Liver (tissue), 3 donors: ENCODE measurements at regions not wholly inside any gene's neighbourhood (a gene's known extent, or its start where the extent isn't known, plus 50 kb on each side); places are given as distances from the start of the nearest gene placed in this dataset.

ENCODE experiments used
- JUND ChIP-seq, 2 donors: IDR thresholded peaks; 2 replicates each; pipeline ENCODE4 v1.6.1; 2016; ENCODE audit warnings: antibody characterized with exemption in 2 of 2
- TF ChIP-seq, protein P1 (sequence below): fragments of 150-350 bp; IDR thresholded peaks from 2 replicates; pipeline ENCODE4 v1.5.1; 2017; ENCODE audit warnings: improper control_type of control experiment, low read depth, low read length; ENCODE audit not compliant: missing input control
- donor health status: healthy.
- donor health status: healthy.

DNA sequence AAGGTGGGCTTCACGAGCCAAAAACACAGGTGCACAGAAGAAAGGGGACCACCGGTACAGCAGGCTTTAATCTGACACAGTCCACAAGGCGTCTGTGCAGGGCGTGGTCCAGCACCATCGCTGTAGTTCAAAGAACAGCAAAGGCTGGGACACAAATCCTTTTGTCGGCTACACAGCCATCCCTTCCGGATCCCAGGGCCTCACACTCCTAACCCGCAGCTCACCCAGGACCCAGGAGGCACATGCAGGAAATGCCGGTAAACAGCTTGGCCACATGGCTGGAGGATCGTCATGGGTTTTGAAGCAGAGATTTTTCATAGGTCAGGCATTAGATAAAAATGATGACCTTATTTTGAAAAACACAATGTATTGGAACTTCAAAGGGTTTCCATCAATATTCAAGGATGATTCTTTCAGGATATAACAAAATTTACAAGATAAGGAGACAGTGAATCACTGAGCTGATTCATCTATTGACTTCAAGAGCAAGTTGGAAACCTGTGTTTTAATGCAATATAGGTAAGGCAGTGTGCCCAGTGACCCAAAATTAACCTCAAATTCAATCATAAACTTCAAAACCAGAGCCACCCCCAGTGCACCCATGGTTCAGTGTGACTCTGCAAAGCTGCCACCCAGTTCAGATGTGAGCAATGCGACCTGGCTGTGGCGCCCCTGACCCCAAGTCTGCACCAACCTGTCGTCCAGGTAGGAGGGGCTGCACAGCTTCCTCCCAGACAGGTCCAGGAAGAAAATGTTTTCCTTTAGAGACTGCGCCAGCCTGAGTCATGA is 74.4 kb downstream of the TMEM18 start:
- TF ChIP-seq, protein P1, sequence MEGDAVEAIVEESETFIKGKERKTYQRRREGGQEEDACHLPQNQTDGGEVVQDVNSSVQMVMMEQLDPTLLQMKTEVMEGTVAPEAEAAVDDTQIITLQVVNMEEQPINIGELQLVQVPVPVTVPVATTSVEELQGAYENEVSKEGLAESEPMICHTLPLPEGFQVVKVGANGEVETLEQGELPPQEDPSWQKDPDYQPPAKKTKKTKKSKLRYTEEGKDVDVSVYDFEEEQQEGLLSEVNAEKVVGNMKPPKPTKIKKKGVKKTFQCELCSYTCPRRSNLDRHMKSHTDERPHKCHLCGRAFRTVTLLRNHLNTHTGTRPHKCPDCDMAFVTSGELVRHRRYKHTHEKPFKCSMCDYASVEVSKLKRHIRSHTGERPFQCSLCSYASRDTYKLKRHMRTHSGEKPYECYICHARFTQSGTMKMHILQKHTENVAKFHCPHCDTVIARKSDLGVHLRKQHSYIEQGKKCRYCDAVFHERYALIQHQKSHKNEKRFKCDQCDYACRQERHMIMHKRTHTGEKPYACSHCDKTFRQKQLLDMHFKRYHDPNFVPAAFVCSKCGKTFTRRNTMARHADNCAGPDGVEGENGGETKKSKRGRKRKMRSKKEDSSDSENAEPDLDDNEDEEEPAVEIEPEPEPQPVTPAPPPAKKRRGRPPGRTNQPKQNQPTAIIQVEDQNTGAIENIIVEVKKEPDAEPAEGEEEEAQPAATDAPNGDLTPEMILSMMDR: no peak
- no peak for TF ChIP-seq JUND (IDR thresholded peaks at IDR 0.05)
